HCT116 (cell line): ENCODE measurements at regions not wholly inside any gene's neighbourhood (a gene's known extent, or its start where the extent isn't known, plus 50 kb on each side); places are given as distances from the start of the nearest gene placed in this dataset.

Source experiments
- ATF3 ChIP-seq: IDR thresholded peaks from 2 replicates; pipeline ENCODE4 v1.6.1; 2012
- CTCF ChIP-seq, 3 experiments: fragments of 200-600 bp in 1 of 3; sonication (generic) in 1 of 3; IDR thresholded peaks in 2 of 3; conservative IDR thresholded peaks in 1 of 3; 2 replicates each; pipeline ENCODE4 v1.5.1; 2012 to 2017; ENCODE audit warnings: low read depth in 2 of 3, low read length in 2 of 3, antibody characterized with exemption in 1 of 3, borderline replicate concordance in 1 of 3, control low read depth in 1 of 3, mild to moderate bottlenecking in 1 of 3, mixed read lengths in 1 of 3, mixed run types in 1 of 3, moderate library complexity in 1 of 3; ENCODE audit not compliant: insufficient read depth in 1 of 3
- EGR1 ChIP-seq: IDR thresholded peaks from 2 replicates; pipeline ENCODE4 v1.6.1; 2012; ENCODE audit warnings: low read depth
- JUND ChIP-seq: IDR thresholded peaks from 2 replicates; pipeline ENCODE4 v1.6.1; 2012
- POLR2A ChIP-seq: IDR thresholded peaks from 2 replicates; pipeline ENCODE4 v1.7.0; 2011; ENCODE audit warnings: borderline replicate concordance; ENCODE audit not compliant: insufficient read depth, insufficient read length; ENCODE audit errors: extremely low read depth
- POLR2AphosphoS5 ChIP-seq: IDR thresholded peaks from 2 replicates; pipeline ENCODE4 v1.6.1; 2011; ENCODE audit warnings: mild to moderate bottlenecking, low read depth, low read length, moderate library complexity
- RAD21 ChIP-seq: IDR thresholded peaks from 2 replicates; pipeline ENCODE4 v1.6.1; 2012; ENCODE audit warnings: low read depth, mild to moderate bottlenecking
- SIN3A ChIP-seq: IDR thresholded peaks from 2 replicates; pipeline ENCODE4 v1.6.1; 2012; ENCODE audit warnings: low read depth

GRCh38 chr9:135181336-135181735, 93.9 kb downstream of the OLFM1 start:
- no peak for TF ChIP-seq CTCF (IDR thresholded peaks at IDR 0.05 in 2 of 3, conservative IDR thresholded peaks at IDR 0.05 in 1 of 3; ENCODE audit: borderline replicate concordance in 1 of 3, insufficient read depth in 1 of 3, low read depth in 2 of 3, low read length in 2 of 3)
- TF ChIP-seq ATF3 = no peak
- TF ChIP-seq POLR2A = no peak
- no peak for TF ChIP-seq JUND
- no peak for TF ChIP-seq POLR2AphosphoS5
- TF ChIP-seq RAD21 = no peak
- no peak for TF ChIP-seq SIN3A
- no peak for TF ChIP-seq EGR1
